Stimulated activated CD4-positive, alpha-beta T cell treated with anti-CD3 and anti-CD28 coated beads, Interleukin-12 subunit alpha, Interleukin-12 subunit beta, amount 100 ng/mL, for 4 hours (primary cell): ENCODE measurements at regions not wholly inside any gene's neighbourhood (a gene's known extent, or its start where the extent isn't known, plus 50 kb on each side); places are given as distances from the start of the nearest gene placed in this dataset.

ENCODE experiments used
- DNase-seq: peaks from one replicate; pipeline ENCODE4 v3.0.0-alpha.2; 2020

DNA sequence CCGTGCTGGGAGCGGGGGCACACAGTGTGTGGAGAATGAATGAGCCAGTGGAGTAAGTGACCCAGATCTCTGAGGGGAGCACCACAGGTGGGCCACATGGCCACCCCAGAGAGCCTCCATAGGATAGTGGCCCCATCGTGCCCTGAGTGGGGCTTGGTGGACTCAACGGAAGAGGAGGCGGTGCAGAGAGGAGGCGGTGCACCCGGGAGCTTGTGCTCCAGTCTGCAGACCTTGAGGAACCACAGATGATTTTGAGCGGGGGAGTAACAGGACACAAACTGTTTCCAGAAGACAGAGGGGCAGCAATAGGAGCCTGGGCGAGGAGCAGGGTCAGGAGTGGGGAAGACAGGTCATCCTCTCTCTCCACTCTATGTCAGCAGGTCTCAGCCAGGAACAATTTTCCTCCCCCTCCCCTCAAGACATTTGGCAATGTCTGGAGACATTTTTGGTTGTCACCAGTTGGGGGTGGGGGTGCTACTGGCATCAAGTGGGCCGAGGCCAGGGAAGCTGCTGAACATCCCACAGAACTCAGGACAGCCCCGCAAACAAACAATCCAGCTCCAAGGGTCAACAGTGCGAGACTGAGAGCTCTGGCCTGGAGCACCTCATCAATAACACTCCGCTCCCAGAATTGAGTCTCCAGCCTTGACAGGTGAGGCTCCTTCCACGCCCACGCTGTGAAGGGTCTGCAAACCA lies 182.2 kb downstream of the USP12 start:
- no peak for DNase-seq

DNA sequence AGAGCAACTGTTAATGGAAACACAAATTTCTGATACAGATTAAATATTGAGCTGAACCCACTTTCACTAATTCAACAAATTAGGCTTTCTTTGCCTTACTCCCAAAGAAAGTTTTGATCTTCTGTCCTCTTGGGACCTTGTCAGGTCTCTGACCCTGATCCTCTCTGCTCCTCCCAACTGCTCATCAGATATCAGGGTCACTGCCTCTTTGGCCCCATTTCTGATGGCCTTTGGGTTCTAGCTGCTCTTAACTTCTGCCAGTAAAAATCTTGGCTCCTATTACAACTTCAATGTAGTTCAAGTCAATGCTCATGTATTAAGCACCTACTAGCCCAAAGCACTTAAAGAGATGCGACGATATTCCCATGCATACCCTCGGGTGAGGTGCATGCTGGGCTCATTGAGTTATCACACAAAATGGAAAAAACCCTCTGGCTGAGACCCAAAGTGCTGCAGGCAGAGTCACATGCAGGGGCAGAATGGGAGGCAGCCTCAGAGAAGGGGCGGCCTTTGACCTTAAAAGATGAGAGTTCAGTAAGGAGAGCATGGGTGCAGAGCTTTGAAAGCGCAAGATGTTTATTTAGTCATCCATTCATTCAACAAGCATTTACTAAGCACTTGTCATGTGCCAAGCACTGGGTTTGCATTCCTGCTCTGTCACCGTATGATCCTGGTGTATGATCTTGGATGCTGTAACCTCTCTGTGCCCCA lies 183.4 kb downstream of the USP12 start:
- DNase-seq = no peak

DNA sequence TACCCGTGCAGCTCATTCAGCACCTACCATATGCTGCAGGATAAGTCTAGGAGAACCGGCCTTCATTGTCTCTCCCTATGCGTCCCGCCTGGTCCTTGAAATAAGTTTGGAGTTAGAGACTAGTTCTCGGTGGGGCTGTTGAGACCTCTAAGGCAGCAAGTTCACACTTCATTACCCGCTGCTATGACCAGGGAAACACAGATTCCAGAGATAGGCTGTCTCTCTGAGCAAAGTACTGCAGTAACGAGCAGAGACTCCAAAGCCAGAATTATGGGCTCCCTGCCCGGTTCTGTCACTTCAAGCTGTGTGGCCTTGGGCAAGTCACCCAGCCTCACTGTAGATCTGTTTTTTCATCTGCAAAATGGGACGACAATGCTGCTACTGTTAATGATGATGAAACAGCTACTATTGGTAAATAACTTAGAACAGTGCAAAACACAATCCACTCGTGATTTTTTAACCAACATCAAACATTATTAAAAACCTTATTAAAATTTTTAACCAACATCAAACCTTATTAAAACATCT lies 184.1 kb downstream of the USP12 start:
- no peak for DNase-seq

DNA sequence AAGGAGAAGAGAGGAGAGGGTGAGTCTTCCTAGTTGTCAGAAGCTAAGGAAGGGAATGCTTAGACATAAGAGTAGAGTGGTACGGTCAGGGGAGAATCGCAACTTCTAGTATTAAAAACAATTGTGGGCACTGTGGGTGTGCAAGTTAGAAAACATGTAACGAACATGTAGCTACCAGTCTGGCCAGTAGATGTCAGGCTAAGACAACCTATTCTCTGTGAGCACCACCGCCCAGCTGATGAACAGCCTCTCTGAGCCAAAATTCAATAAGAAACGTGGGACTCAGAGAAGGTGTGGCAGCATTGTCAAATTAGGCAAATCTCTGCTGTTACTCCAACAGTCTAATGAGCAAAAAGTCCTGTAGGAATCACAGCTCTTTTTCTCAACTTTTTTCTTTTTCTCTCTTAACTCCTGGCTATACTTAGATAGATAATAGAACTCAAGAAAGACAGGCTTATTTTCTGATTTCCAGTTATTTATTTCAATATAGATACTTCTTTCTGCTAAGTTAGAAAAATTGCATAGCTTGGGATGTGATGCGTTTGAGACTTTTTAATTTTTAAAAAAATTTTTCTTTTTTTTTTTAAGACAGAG lies 186.2 kb downstream of the USP12 start:
- peak; percentile 54 for DNase-seq

DNA sequence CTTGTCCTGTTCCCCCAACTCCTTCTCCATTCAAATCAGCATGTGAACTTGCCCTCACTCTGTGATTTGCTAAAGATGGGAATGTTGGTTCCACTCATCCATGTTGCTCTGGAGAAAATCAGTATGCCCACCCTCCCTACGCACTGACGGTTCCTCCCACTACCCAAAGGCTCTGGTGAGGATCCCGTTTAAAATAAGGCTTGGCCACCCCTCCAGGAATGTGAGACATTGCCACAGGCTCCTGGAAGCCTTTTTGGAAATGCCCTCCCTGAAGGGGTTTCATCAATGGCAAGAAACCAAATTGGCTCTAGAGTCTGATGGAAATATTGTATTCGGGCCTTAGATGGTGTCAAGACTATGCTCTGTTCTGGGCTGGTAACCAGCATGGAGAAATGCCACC lies 187.3 kb downstream of the USP12 start:
- no peak for DNase-seq

DNA sequence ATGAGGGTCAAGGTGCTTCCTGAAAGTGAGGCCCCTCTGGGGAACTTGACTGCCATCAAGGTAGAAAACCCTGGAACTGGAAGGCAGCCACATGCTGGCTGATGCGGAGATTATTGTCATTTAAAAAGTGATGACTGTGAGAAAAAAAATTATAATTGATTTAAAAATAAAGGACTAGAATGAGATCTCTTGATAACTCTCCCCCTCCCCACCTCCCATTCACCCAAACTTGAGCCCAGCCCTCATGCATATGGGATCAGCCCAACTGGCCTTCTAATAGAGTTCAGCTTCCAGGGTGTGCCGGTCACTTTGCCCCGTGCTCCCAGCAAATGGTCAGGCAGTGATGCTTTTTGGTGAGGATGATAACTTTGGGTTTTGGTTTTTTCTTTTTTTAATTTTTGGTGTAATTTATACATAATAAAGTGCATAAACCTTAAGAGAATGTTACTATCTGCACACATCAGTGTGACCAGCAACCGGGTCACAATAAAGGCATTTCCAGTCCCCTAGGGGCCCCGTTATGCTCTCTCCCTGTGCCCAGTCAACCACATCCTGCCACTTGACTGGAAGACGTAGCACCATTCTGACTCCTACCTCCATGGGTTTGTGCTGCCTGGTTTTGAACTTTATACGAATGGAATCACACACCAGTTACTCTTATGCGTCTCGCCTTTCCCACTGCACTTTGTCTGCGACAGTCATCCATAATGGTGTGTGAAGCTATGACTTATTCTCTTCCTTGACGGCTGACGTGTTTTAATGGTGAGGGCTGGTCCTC lies 187.9 kb downstream of the USP12 start:
- no peak for DNase-seq

DNA sequence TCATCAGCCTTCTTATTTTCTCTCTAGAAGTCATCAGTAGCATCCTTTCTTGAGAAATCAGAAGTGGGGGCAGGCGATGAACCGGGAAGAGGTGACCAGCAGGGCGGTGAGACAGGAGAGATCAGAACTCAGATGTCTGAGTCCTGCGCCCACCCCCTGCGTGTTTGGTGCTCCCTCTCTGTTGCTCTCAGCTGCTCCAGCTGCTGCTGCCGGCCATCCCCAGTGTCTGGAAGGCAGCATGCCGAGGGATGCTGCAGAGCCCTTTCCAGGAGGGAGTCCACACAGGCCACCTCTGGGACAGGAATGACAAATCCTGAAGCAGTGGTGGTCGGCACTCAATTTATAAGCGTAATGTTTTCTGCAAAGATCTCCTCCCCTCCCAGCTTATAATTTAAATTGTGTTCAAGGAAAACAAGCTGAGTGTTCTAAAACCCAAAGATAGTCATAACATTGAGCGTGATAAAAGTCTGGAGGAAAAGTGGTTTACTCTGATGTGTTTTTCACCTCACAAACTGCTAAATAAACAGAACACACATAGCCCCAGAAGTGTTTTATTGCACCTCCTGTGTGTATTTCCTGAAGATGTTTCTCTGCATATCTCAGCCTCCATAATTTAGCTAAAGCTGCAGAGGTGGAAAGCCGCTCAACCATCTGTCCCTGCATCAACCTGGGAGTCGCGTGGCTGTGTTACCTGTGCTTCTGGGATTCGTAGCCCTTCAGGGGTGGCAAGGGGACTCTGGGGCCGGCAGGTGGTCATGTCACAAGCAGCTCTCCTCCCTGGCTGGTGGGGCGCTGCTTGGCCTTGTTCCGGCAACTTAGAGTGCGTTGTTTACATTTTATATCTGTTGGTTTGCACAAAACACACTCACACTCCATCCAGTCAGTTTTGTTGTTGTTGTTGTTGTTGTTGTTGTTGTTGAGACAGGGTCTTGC lies 191.2 kb downstream of the USP12 start:
- no peak for DNase-seq

DNA sequence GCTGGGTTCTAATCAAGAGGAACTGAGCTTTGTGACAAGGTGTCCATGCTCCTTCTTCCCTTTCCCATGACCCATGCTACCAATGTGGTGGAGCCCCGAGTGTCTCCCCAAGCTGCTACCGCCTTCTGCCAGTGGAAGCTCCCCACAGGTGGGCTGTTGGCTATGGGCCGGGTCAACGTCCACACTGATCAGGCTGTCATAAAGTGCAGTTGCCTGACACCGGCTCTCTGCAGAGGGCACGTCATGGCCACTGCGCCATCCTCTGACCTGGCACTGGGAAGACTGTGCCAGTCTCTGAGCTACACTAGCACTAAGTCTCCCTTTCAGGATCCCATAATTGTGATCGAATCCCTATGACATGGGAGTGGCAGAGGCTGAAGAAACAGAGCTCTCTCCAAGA lies 192.3 kb downstream of the USP12 start:
- no peak for DNase-seq

DNA sequence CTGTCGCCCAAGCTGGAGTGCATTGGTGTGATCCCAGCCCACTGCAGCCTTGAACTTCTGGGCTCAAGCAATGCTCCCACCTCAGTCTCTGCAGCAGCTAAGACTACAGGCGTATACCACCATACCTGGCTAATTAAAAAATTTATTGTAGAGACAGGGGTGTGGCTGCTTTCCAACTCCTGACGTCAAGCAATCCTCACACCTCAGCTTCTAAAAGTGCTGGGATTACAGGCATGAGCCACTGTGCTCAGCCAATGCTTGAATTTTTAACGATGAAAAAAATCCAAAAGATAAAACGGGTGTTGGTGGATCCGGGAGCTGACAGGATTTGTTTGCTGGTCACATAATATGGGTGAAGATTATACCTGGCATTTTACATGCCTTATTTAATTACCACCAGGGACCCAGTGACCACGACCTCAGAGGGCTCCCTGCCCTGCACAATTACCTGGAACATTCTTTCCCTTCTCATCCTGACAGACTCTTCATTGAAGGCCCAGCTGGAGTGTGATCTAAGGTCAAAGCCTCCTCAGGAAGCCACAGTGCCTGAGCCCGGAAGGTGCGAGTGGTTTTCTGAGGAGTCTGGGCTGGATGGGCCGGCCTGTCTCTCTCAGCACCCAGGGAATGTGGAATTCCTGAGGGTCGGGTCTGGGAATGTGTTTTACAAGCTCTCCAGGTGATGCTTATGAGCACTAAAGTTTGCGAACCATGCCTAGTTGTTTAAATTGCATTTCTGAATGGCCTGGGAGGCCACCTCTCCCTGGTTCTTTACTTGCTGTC lies 193.3 kb downstream of the USP12 start:
- no peak for DNase-seq

DNA sequence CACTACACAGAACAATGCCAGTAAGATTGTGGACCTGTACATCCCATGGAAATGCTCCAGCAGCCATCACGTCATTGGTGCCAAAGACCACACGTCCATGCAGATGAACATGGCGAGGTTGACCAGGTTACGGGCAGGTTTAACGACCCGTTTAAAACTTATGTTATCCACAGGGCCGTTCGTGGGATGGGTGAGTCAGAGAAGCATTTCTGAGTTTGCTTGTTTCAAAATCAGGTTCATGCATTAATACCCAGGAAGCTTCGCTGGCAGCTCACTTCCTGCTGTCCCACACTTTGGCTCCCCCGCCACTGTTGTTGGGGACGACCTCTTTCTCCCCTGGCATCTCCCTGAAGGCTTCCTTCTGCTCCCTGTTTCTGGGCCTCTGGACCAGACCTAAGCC lies 194.1 kb downstream of the USP12 start:
- DNase-seq = no peak

DNA sequence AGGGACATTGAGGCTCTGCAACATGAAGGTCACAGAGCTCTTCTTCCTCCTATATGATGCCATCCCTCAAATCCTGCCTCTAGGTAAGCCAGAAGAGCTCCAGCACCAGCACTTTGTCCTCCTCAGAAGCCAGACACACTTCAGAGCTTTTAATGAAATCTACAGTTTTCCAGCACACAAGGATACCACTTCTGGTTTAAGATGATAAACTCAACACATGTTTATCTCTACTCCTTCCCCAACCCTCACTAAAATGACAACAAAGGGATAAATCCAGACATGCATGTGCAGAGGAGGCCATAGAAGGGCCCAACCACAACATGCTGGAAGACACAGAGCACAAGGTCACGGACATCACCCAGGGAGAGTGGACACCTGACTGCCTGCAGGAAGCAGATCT lies 195.3 kb downstream of the USP12 start:
- DNase-seq = no peak

DNA sequence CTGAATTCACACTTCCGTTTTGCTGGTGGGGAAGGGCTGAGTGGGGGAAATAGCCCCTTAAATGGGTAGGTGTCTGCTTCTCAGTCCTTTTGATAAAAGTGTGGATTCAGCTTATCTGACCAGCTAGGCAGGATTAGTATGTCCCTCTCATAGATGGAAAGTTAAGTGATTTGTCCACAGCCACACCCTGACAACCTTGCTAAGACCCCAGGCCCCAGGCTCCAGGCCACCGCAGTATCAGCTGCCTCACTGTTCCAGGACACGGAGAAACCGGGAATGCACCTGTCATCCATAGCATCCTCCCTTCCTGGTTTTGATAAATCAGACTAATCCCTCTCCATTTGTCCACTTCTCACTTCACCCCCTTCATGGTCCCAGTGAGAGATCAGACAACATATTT lies 197.7 kb downstream of the USP12 start:
- no peak for DNase-seq

DNA sequence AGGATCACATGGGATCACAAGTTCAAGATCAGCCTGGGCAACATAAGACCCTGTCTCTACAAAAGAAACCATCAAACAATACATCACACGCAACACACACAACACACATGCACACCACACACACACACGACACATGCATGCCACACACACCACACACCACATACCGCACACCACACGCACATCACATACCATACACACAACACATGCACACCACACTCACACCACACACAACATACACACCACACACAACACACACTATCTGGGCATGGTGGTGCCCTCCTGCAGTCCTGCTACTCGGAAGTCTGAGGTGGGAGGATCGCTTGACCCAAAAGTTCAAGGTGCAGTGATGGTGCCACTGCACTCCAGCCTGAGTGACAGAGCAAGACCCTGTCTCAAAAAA lies 198.3 kb downstream of the USP12 start:
- no peak for DNase-seq

DNA sequence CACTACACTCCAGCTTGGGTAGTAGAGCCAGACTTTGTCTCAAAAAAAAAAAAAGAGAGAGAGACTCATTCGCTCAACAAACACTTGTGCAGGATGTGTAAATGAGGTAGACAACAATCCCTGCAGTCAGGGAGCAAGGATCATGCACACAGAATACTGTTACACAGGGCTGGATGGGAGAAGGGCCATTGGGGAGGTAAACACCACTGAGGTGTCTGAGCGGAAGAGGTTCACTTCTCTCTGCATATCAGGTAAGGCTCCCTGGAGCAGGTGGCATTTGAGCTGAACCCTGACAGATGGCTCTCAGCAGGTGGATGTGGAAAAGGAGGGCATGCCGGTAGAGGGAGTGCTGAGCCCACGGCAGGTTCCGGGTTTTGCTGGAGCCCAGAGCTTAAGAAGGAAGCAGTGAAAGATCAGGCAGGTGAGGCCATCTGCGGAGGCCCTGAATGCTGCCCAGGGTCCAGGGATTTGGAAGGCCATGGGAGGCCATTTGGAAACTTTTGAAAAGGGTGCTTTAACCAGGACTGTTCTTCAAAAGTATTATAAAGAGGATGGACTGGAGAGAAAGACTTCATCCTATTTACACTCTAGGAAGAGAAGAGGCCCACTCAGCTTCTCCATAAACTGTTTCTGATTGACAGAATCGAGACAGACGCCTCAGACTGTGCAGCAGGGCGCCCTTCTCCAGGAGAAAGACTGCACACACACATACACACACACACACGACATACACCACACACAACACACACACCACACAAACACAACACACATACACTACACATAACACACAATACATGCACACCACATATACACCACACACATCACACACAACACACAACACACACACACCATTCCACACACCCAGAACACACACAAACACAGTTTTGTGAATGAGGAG lies 199.4 kb downstream of the USP12 start:
- DNase-seq = no peak

DNA sequence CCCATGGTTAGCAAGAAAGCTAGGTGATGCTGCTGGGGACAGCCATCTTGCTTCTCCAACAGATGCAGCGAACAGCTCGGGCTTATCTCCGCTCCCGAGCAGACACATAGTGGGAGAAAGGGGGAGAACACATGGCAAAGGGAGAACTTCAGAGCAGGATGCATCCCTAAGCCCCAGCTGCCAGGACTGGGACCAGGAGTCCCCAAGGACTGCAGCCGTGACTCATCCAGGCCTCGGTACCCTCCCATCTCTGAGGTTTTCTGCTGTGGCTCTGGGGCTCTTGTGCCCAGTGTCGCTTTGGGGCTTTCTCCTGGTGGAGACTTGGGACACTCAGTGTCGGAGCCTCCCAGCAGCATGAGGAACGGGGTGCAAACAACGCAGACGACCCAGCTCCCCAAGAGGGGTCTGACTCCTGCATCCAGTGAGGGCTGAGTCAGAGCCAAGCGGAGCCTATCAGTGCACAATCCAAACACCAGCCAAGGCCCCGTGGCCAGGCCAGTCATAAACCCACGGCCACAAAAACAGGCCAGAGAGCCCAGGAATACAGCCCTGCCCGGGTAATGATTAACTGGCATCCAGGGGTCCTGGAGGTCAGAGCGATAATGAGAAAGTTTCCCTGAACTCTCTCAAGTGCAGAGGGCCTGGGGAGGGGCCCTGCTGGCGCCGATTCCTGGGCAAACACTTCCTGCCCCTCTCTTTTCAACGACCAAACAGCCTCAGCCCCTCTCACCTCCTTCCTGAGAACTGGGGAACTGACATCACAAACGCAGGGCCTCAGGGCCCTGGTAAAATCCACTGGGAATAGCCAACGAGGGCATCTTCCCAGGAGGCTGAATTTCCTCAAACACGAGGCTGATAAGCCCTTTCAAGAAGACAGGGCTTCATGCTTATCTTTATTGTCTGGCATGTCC lies 202.9 kb downstream of the USP12 start:
- no peak for DNase-seq

DNA sequence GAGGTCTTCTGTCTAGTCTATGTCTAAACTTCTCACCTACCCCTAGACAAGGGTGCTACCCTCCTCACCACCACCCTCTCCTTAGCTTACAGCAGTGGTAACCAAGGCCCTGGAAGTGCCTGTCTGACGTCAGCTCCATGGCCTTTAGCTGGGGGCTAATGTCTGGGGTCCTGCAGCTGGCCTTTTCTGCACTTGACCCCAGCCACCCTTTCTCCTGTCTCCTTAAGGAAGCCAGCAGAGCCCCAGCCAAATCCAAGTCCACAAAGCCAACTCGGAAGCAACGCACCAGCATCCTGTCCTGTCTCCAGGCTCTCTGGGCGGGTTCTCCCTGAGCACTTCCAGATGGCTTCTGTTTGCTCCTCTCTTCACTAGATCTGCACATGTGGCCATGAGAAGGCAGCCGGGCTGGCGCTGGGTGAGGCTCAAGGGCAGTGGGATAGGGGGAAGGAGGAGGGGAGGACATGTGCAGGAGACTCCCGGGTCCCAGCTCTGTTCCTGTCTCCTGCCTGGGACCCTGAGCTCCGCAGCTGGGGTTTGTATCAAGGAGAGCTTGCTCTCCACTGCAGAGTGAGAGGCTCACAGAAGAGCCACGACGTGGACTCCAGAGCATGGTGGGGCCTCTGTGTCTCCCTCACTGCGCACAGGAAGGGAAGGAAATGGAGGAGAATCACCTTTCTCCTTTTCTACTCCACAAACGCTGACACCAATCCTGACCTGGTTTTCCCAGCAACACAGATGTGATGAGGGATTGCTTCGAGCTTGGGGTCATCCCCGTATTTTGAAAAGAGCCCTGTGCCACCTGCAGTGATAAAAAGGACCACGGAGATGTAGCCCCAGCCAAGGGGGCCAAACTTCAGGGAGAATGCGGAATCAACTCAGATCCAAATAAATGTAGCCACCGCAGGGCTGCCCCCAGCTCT lies 204.2 kb downstream of the USP12 start:
- no peak for DNase-seq

DNA sequence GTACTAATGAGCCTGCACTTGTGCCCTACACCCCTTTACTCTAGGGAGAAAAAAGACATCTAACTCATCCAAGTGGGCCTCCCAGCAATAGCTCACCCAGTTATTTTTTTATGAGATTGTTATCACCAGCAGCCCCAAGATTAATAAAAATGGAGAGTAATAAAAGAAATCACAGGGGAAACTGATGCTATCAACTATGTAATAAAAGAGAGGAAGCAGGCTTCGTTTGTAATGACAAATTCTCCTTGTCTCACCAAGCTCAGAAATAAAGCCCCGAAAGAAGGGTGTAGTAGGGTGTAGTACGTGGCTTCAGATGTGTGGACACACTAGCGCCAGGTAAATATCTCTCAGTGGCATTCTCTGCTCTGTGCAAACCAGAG lies 204.9 kb downstream of the USP12 start:
- DNase-seq = no peak
